ENCODE measurements at regions not wholly inside any gene's neighbourhood (a gene's known extent, or its start where the extent isn't known, plus 50 kb on each side); places are given as distances from the start of the nearest gene placed in this dataset.

GRCh38 chr10:113420733-113421675, 131.8 kb upstream of the HABP2 start:
- no peak for TF ChIP-seq POLR2A (IDR thresholded peaks at IDR 0.05; ENCODE audit: low read depth, low read length)
- no peak for TF ChIP-seq POLR2AphosphoS5 (IDR thresholded peaks at IDR 0.05; ENCODE audit: low read depth, low read length)
- TF ChIP-seq TAF1 (IDR thresholded peaks at IDR 0.05; ENCODE audit: low read depth, low read length): no peak
- TF ChIP-seq POU2F2 (IDR thresholded peaks at IDR 0.05; ENCODE audit: low read depth, low read length): no peak
- TF ChIP-seq SPI1 (IDR thresholded peaks at IDR 0.05; ENCODE audit: low read depth, low read length): no peak
- no peak for TF ChIP-seq PAX5 (IDR thresholded peaks at IDR 0.05; ENCODE audit: insufficient read depth, low read length, severe bottlenecking)

Data from GM12891 (cell line).